Stimulated activated CD4-positive, alpha-beta T cell treated with anti-CD3 and anti-CD28 coated beads, Interleukin-4, amount 100 ng/mL, for 24 hours (primary cell): ENCODE measurements at regions not wholly inside any gene's neighbourhood (a gene's known extent, or its start where the extent isn't known, plus 50 kb on each side); places are given as distances from the start of the nearest gene placed in this dataset.
A peak's percentile ranks its signal among the peaks of the same experiment; 100 is the strongest.

Experiments
- DNase-seq: peaks from one replicate; pipeline ENCODE4 v3.0.0-alpha.2; 2020

- DNase-seq: no peak
Measured at GRCh38 chrX:58051346-58051745, 141.1 kb upstream of the ZXDA start.

GRCh38 chrX:58044130-58044529, 133.9 kb upstream of the ZXDA start:
- DNase-seq: no peak

- DNase-seq: peak; percentile 17
Measured at GRCh38 chrX:58025979-58026378, 115.7 kb upstream of the ZXDA start.

- no peak for DNase-seq
Measured at GRCh38 chrX:57985951-57986350, 75.7 kb upstream of the ZXDA start.

GRCh38 chrX:57984620-57985019, 74.4 kb upstream of the ZXDA start:
- no peak for DNase-seq

GRCh38 chrX:57977992-57978391, 67.7 kb upstream of the ZXDA start:
- DNase-seq: no peak

GRCh38 chrX:57964975-57965374, 54.7 kb upstream of the ZXDA start:
- no peak for DNase-seq
